Transverse colon (tissue), 4 donors: ENCODE measurements at regions not wholly inside any gene's neighbourhood (a gene's known extent, or its start where the extent isn't known, plus 50 kb on each side); places are given as distances from the start of the nearest gene placed in this dataset.

Experiments used
- CTCF ChIP-seq, 5 experiments: fragments of 200-600 bp in 3 of 5; fragments of 450-650 bp in 2 of 5; sonication (generic) in 3 of 5; IDR thresholded peaks; 1 replicate in 2 of 5; 2 replicates in 3 of 5; pipeline ENCODE4 v1.5.1; 2016 to 2017; ENCODE audit warnings: antibody characterized with exemption in 5 of 5, inconsistent platforms in 3 of 5, mild to moderate bottlenecking in 2 of 5, moderate library complexity in 1 of 5
- EP300 ChIP-seq: sonication (generic); formaldehyde crosslinking; IDR thresholded peaks from one replicate; pipeline ENCODE4 v1.6.1; 2017; ENCODE audit warnings: antibody characterized with exemption, low read depth
- POLR2AphosphoS5 ChIP-seq, 3 donors: sonication (generic); formaldehyde crosslinking; IDR thresholded peaks; one replicate each; pipeline ENCODE4 v1.6.1; 2016; ENCODE audit warnings: antibody characterized with exemption in 3 of 3

GRCh38 chr5:38752622-38753021, 93.2 kb upstream of the OSMR start:
- TF ChIP-seq EP300 (no peak), CTCF (IDR thresholded peaks at IDR 0.05) (no peak), POLR2AphosphoS5 (IDR thresholded peaks at IDR 0.05) (no peak)
